SK-N-SH treated with all-trans-retinoic acid at 6 μM for 48 hours (cell line): ENCODE measurements at regions not wholly inside any gene's neighbourhood (a gene's known extent, or its start where the extent isn't known, plus 50 kb on each side); places are given as distances from the start of the nearest gene placed in this dataset.

Experiments
- ARNTL ChIP-seq: fragments of 450-650 bp; formaldehyde crosslinking; IDR thresholded peaks from 2 replicates; pipeline ENCODE4 v1.5.0; 2020; ENCODE audit warnings: low read depth, mild to moderate bottlenecking, moderate library complexity, borderline replicate concordance
- CREB5 ChIP-seq: fragments of 250-450 bp; sonication (Bioruptor Pico); IDR thresholded peaks from 2 replicates; pipeline ENCODE4 v1.5.1; 2020; ENCODE audit warnings: low read depth, mild to moderate bottlenecking, moderate library complexity
- CSRNP3 ChIP-seq: fragments of 250-450 bp; sonication (Bioruptor Pico); IDR thresholded peaks from 2 replicates; pipeline ENCODE4 v1.5.1; 2021; ENCODE audit warnings: mild to moderate bottlenecking, moderate library complexity
- GLIS3 ChIP-seq: fragments of 250-450 bp; sonication (Bioruptor Pico); IDR thresholded peaks from 2 replicates; pipeline ENCODE4 v1.5.0; 2020; ENCODE audit warnings: mild to moderate bottlenecking, moderate library complexity
- ISL1 ChIP-seq: fragments of 250-450 bp; sonication (Bioruptor Pico); IDR thresholded peaks from 2 replicates; pipeline ENCODE4 v2.1.2; 2022; ENCODE audit warnings: mild to moderate bottlenecking, moderate library complexity
- OSR1 ChIP-seq: fragments of 250-450 bp; sonication (Bioruptor Pico); IDR thresholded peaks from 2 replicates; pipeline ENCODE4 v1.8.0; 2022; ENCODE audit warnings: moderate library complexity, mild to moderate bottlenecking, inconsistent platforms
- PATZ1 ChIP-seq: fragments of 250-450 bp; sonication (Bioruptor Pico); IDR thresholded peaks from 2 replicates; pipeline ENCODE4 v1.8.0; 2020; ENCODE audit warnings: mild to moderate bottlenecking, moderate library complexity, borderline replicate concordance
- POU6F1 ChIP-seq: fragments of 250-450 bp; sonication (Bioruptor Pico); IDR thresholded peaks from 2 replicates; pipeline ENCODE4 v1.8.0; 2021; ENCODE audit warnings: low read depth, mild to moderate bottlenecking, moderate library complexity, borderline replicate concordance
- PPARA ChIP-seq: fragments of 250-450 bp; sonication (Bioruptor Pico); IDR thresholded peaks from 2 replicates; pipeline ENCODE4 v1.5.0; 2020; ENCODE audit warnings: mild to moderate bottlenecking, borderline replicate concordance
- TSHZ2 ChIP-seq: fragments of 250-450 bp; sonication (Bioruptor Pico); IDR thresholded peaks from 2 replicates; pipeline ENCODE4 v1.5.0; 2020; ENCODE audit warnings: mild to moderate bottlenecking, moderate library complexity
- ZC3H10 ChIP-seq: fragments of 250-450 bp; sonication (Bioruptor Pico); IDR thresholded peaks from 2 replicates; pipeline ENCODE4 v1.5.1; 2021; ENCODE audit warnings: mild to moderate bottlenecking, moderate library complexity
- ZFP3 ChIP-seq: fragments of 250-450 bp; sonication (Bioruptor Pico); IDR thresholded peaks from 2 replicates; pipeline ENCODE4 v1.5.0; 2020; ENCODE audit warnings: mild to moderate bottlenecking, moderate library complexity
- ZFP30 ChIP-seq: fragments of 450-650 bp; formaldehyde crosslinking; IDR thresholded peaks from 2 replicates; pipeline ENCODE4 v1.5.0; 2022; ENCODE audit warnings: mild to moderate bottlenecking, moderate library complexity

- TF ChIP-seq TSHZ2 (no peak), ZFP30 (CRISPR knock-in tag) (no peak), GLIS3 (CRISPR knock-in tag) (no peak), ZC3H10 (CRISPR knock-in tag) (no peak), POU6F1 (CRISPR knock-in tag) (no peak), ZFP3 (CRISPR knock-in tag) (no peak), CREB5 (CRISPR knock-in tag) (no peak), ARNTL (CRISPR knock-in tag) (no peak), PATZ1 (no peak), CSRNP3 (CRISPR knock-in tag) (no peak), ISL1 (CRISPR knock-in tag) (no peak), OSR1 (CRISPR knock-in tag) (no peak), PPARA (CRISPR knock-in tag) (no peak)
Observed at GRCh38 chr5:158056130-158056825, 197.3 kb upstream of the CLINT1 start.
